Ishikawa (cell line): ENCODE measurements at regions not wholly inside any gene's neighbourhood (a gene's known extent, or its start where the extent isn't known, plus 50 kb on each side); places are given as distances from the start of the nearest gene placed in this dataset.

Source experiments
- MAX ChIP-seq: IDR thresholded peaks from 2 replicates; pipeline ENCODE4 v1.6.1; 2012
- REST ChIP-seq: IDR thresholded peaks from 2 replicates; pipeline ENCODE4 v1.6.1; 2012; ENCODE audit warnings: low read depth, mild to moderate bottlenecking

GRCh38 chr1:201659572-201659971, 120.6 kb downstream of the NAV1 start:
- TF ChIP-seq MAX: no peak
- no peak for TF ChIP-seq REST
